Stomach (tissue), 8 donors: ENCODE measurements at regions not wholly inside any gene's neighbourhood (a gene's known extent, or its start where the extent isn't known, plus 50 kb on each side); places are given as distances from the start of the nearest gene placed in this dataset.

Source experiments
- DNase-seq, 2 donors: peaks; one replicate each; pipeline versions ENCODE4 v3.0.0 to v3.0.0-alpha.2; 2013 to 2019
- H3K27ac ChIP-seq, 5 donors: fragments of 200-600 bp in 4 of 5; sonication (generic) in 4 of 5; one replicate each; pipeline ENCODE4 v1.5.1; 2013 to 2019; ENCODE audit warnings: mild to moderate bottlenecking in 1 of 5, moderate library complexity in 1 of 5
- H3K27me3 ChIP-seq, 3 donors: fragments of 200-600 bp; sonication (generic); one replicate each; pipeline ENCODE4 v1.5.1; 2017 to 2019; ENCODE audit warnings: mixed run types in 1 of 3
- H3K36me3 ChIP-seq, 4 donors: fragments of 200-600 bp; sonication (generic); 1 replicate in 3 of 4; 2 replicates in 1 of 4; pipeline ENCODE4 v1.5.1; 2016 to 2019
- H3K4me1 ChIP-seq, 4 donors: fragments of 200-600 bp; sonication (generic); one replicate each; pipeline ENCODE4 v1.5.1; 2016 to 2019
- H3K4me3 ChIP-seq, 4 donors: fragments of 200-600 bp; sonication (generic) in 3 of 4; one replicate each; pipeline ENCODE4 v1.5.1; 2016 to 2019; ENCODE audit warnings: mild to moderate bottlenecking in 1 of 4
- H3K9me3 ChIP-seq, 4 donors: fragments of 200-600 bp; sonication (generic); one replicate each; pipeline ENCODE4 v1.5.1; 2016 to 2019
- CTCF ChIP-seq, 7 experiments: fragments of 450-650 bp in 4 of 7; fragments of 200-600 bp in 3 of 7; sonication (generic) in 3 of 7; IDR thresholded peaks; one replicate each; pipeline ENCODE4 v1.5.1; 2016 to 2019; ENCODE audit warnings: antibody characterized with exemption in 7 of 7, control low read depth in 2 of 7, mild to moderate bottlenecking in 1 of 7
- EP300 ChIP-seq: sonication (generic); formaldehyde crosslinking; IDR thresholded peaks from one replicate; pipeline ENCODE4 v1.6.1; 2017; ENCODE audit warnings: antibody characterized with exemption
- POLR2A ChIP-seq, 4 donors: fragments of 450-650 bp; IDR thresholded peaks; one replicate each; pipeline ENCODE4 v1.6.1; 2016; ENCODE audit warnings: antibody characterized with exemption in 4 of 4, control low read depth in 2 of 4, mild to moderate bottlenecking in 1 of 4, moderate library complexity in 1 of 4
- POLR2AphosphoS5 ChIP-seq, 3 donors: sonication (generic); formaldehyde crosslinking; IDR thresholded peaks; one replicate each; pipeline ENCODE4 v1.6.1; 2016; ENCODE audit warnings: antibody characterized with exemption in 3 of 3
- WGBS, 5 donors: extraction: QIAGEN DNeasy Blood & Tissue Kit in 3 of 5; methylation state at CpG; one replicate each; pipeline versions ENCODE4 v1.1.5 to v1.1.7; 2013 to 2018; 5-methylcytosine and 5-hydroxymethylcytosine counted together
- intact Hi-C: fragments of 100-400 bp; cut with DNase I; formaldehyde crosslinking; loops from one replicate; pipeline ENCODE4 v1.15.1; 2023; ENCODE audit warnings: low total_unique reads
- donor health status: healthy with polysubstance abuse.
- donor health status: Bipolar disorder and iron deficiency.
- donor health status: healthy.

- intact Hi-C loops, result no loop called here
- no peak overlapping the region for H3K27ac ChIP-seq
- 50 to 61% (median 58%) methylated on average over 5 of the region's 5 CpGs for WGBS, 5 donors
Observed at GRCh38 chr12:107372229-107372658, 278.9 kb upstream of the CRY1 start.

GRCh38 chr12:107373238-107373809 is 280.0 kb upstream of the CRY1 start:
- TF ChIP-seq EP300 (no peak), POLR2AphosphoS5 (IDR thresholded peaks at IDR 0.05) (no peak), CTCF (IDR thresholded peaks at IDR 0.05) (no peak)
- no peak for DNase-seq
- Histone ChIP-seq H3K4me1 (no peaks in the 10 kb centered on the region), H3K4me3 (no peak overlapping the region), H3K36me3 (no peaks in the 10 kb centered on the region), H3K27me3 (no peaks in the 10 kb centered on the region), H3K27ac (no peak overlapping the region), H3K9me3 (no peaks in the 10 kb centered on the region)
- WGBS, 5 donors, result 65 to 90% (median 78%) methylated on average over 3 of the region's 3 CpGs
- intact Hi-C loops, result no loop called here

More at GRCh38 chr12:107372229-107372658, 278.9 kb upstream of the CRY1 start:
- DNase-seq, result peak in 1 of 2 donors; percentile 35
- H3K4me3 ChIP-seq, result no peak overlapping the region
- TF ChIP-seq EP300, result no peak
- no peak for TF ChIP-seq CTCF (IDR thresholded peaks at IDR 0.05)
- TF ChIP-seq POLR2AphosphoS5 (IDR thresholded peaks at IDR 0.05), result no peak
- no peak for TF ChIP-seq POLR2A (IDR thresholded peaks at IDR 0.05)
- H3K4me1 ChIP-seq, result no peaks in the 10 kb centered on the region
- H3K27me3 ChIP-seq, result no peaks in the 10 kb centered on the region
- no peaks in the 10 kb centered on the region for H3K36me3 ChIP-seq
- no peaks in the 10 kb centered on the region for H3K9me3 ChIP-seq

GRCh38 chr12:107374161-107374840 is 281.0 kb upstream of the CRY1 start:
- no peak overlapping the region for H3K4me3 ChIP-seq
- intact Hi-C loops, result no loop called here
- H3K36me3 ChIP-seq, result no peaks in the 10 kb centered on the region
- H3K4me1 ChIP-seq, result no peaks in the 10 kb centered on the region
- TF ChIP-seq CTCF (IDR thresholded peaks at IDR 0.05), result no peak
- TF ChIP-seq POLR2A (IDR thresholded peaks at IDR 0.05), result no peak
- no peak for TF ChIP-seq EP300
- TF ChIP-seq POLR2AphosphoS5 (IDR thresholded peaks at IDR 0.05), result no peak
- DNase-seq, result no peak
- no peak overlapping the region for H3K27ac ChIP-seq
- WGBS, 5 donors, result 32 to 51% (median 45%) methylated on average over 10 of the region's 10 CpGs
- no peaks in the 10 kb centered on the region for H3K9me3 ChIP-seq
- H3K27me3 ChIP-seq, result no peaks in the 10 kb centered on the region

- no peaks in the 10 kb centered on the region for H3K36me3 ChIP-seq
- no peak overlapping the region for H3K27ac ChIP-seq
- H3K27me3 ChIP-seq, result no peaks in the 10 kb centered on the region
- no peak overlapping the region for H3K4me3 ChIP-seq
- intact Hi-C loops, result no loop called here
- DNase-seq, result no peak
- peaks cover 0 to 7% (median 4%) of the 10 kb centered on the region in 4 donors for H3K4me1 ChIP-seq
- WGBS, 5 donors, result 89 to 95% (median 94%) methylated on average over 8 of the region's 8 CpGs
- TF ChIP-seq POLR2A (IDR thresholded peaks at IDR 0.05) (no peak), POLR2AphosphoS5 (IDR thresholded peaks at IDR 0.05) (no peak), CTCF (IDR thresholded peaks at IDR 0.05) (no peak), EP300 (no peak)
- H3K9me3 ChIP-seq, result no peaks in the 10 kb centered on the region
Observed at GRCh38 chr12:107375231-107375630, 281.9 kb upstream of the CRY1 start.
